ENCODE measurements at regions not wholly inside any gene's neighbourhood (a gene's known extent, or its start where the extent isn't known, plus 50 kb on each side); places are given as distances from the start of the nearest gene placed in this dataset.

- TF ChIP-seq CTCF (IDR thresholded peaks at IDR 0.05; ENCODE audit: borderline replicate concordance, extremely low read depth, low read length, poor library complexity, severe bottlenecking) (no peak), EZH2 (IDR thresholded peaks at IDR 0.05; ENCODE audit: borderline replicate concordance, low read depth, low read length, severe bottlenecking) (no peak)
Measured at GRCh38 chr1:75989121-75989520, 56.9 kb upstream of the ASB17 start.

All from DND-41 (cell line).